GM19238 (cell line): ENCODE measurements at regions not wholly inside any gene's neighbourhood (a gene's known extent, or its start where the extent isn't known, plus 50 kb on each side); places are given as distances from the start of the nearest gene placed in this dataset.

Experiments
- DNase-seq: peaks from one replicate; pipeline ENCODE4 v3.0.0; 2011; ENCODE audit warnings: low spot score; ENCODE audit not compliant: insufficient read length

GRCh38 chr4:34200535-34200934, 2043.8 kb downstream of the ARAP2 start:
- no peak for DNase-seq

- DNase-seq, result no peak
These were observed 2042.2 kb downstream of the ARAP2 start for GRCh38 chr4:34202154-34202553.

GRCh38 chr4:34220601-34221000, 2023.7 kb downstream of the ARAP2 start:
- DNase-seq, result no peak

GRCh38 chr4:34221986-34222385, 2022.3 kb downstream of the ARAP2 start:
- no peak for DNase-seq

- no peak for DNase-seq
These were observed 2008.2 kb downstream of the ARAP2 start for GRCh38 chr4:34236118-34236517.

GRCh38 chr4:34245276-34245675, 1999.0 kb downstream of the ARAP2 start:
- no peak for DNase-seq

GRCh38 chr4:34250562-34250961, 1993.8 kb downstream of the ARAP2 start:
- DNase-seq, result no peak

- DNase-seq, result no peak
These were observed 1991.1 kb downstream of the ARAP2 start for GRCh38 chr4:34253239-34253638.

GRCh38 chr4:34258176-34258575, 1986.1 kb downstream of the ARAP2 start:
- no peak for DNase-seq

- DNase-seq, result no peak
These were observed 1982.5 kb downstream of the ARAP2 start for GRCh38 chr4:34261799-34262314.

- no peak for DNase-seq
These were observed 1974.7 kb downstream of the ARAP2 start for GRCh38 chr4:34269613-34270012.

GRCh38 chr4:34271479-34272355, 1972.6 kb downstream of the ARAP2 start:
- no peak for DNase-seq

- no peak for DNase-seq
These were observed 1965.3 kb downstream of the ARAP2 start for GRCh38 chr4:34279011-34279410.

- DNase-seq, result no peak
These were observed 1964.2 kb downstream of the ARAP2 start for GRCh38 chr4:34280131-34280530.

GRCh38 chr4:34281826-34282225, 1962.5 kb downstream of the ARAP2 start:
- DNase-seq, result no peak

- DNase-seq, result no peak
These were observed 1954.8 kb downstream of the ARAP2 start for GRCh38 chr4:34289489-34289888.

- DNase-seq, result no peak
These were observed 1954.4 kb downstream of the ARAP2 start for GRCh38 chr4:34289962-34290361.

- no peak for DNase-seq
These were observed 1950.9 kb downstream of the ARAP2 start for GRCh38 chr4:34293459-34293858.

- no peak for DNase-seq
These were observed 1934.9 kb downstream of the ARAP2 start for GRCh38 chr4:34309383-34309906.

GRCh38 chr4:34318773-34319172, 1925.5 kb downstream of the ARAP2 start:
- DNase-seq, result no peak

- no peak for DNase-seq
These were observed 1920.6 kb downstream of the ARAP2 start for GRCh38 chr4:34323549-34324320.

GRCh38 chr4:34328939-34329338, 1915.4 kb downstream of the ARAP2 start:
- DNase-seq, result no peak
